ENCODE measurements at regions not wholly inside any gene's neighbourhood (a gene's known extent, or its start where the extent isn't known, plus 50 kb on each side); places are given as distances from the start of the nearest gene placed in this dataset.

GRCh38 chr1:4178501-4179113 lies 278.5 kb upstream of the C1orf174 start:
- TF ChIP-seq POLR2A (IDR thresholded peaks at IDR 0.05) (no peak), CTCF (IDR thresholded peaks at IDR 0.05) (no peak), EP300 (IDR thresholded peaks at IDR 0.05) (no peak)

All from tibial nerve (tissue), 4 donors.